Liver (tissue), 3 donors: ENCODE measurements at regions not wholly inside any gene's neighbourhood (a gene's known extent, or its start where the extent isn't known, plus 50 kb on each side); places are given as distances from the start of the nearest gene placed in this dataset.

ENCODE experiments used
- ATF3 ChIP-seq: IDR thresholded peaks from 2 replicates; pipeline ENCODE4 v1.6.1; 2016; ENCODE audit warnings: antibody characterized with exemption
- EGR1 ChIP-seq, 2 donors: IDR thresholded peaks; 2 replicates each; pipeline ENCODE4 v1.6.1; 2016 to 2018; ENCODE audit warnings: antibody characterized with exemption in 2 of 2, low read depth in 2 of 2
- FOXA1 ChIP-seq: IDR thresholded peaks from 2 replicates; pipeline ENCODE4 v1.6.1; 2016; ENCODE audit warnings: antibody characterized with exemption
- HNF4G ChIP-seq: IDR thresholded peaks from 2 replicates; pipeline ENCODE4 v1.6.1; 2016; ENCODE audit warnings: antibody characterized with exemption
- JUND ChIP-seq, 2 donors: IDR thresholded peaks; 2 replicates each; pipeline ENCODE4 v1.6.1; 2016; ENCODE audit warnings: antibody characterized with exemption in 2 of 2
- RAD21 ChIP-seq, 2 donors: IDR thresholded peaks; 2 replicates each; pipeline ENCODE4 v1.6.1; 2016; ENCODE audit warnings: antibody characterized with exemption in 2 of 2, mild to moderate bottlenecking in 2 of 2
- REST ChIP-seq: IDR thresholded peaks from 2 replicates; pipeline ENCODE4 v1.6.1; 2016; ENCODE audit warnings: antibody characterized with exemption, mild to moderate bottlenecking
- RXRA ChIP-seq, 2 donors: IDR thresholded peaks; 2 replicates each; pipeline ENCODE4 v1.6.1; 2017 to 2018; ENCODE audit warnings: antibody characterized with exemption in 2 of 2, mild to moderate bottlenecking in 1 of 2
- TAF1 ChIP-seq: conservative IDR thresholded peaks from 2 replicates; pipeline ENCODE4 v1.6.1; 2016; ENCODE audit warnings: antibody characterized with exemption, mild to moderate bottlenecking
- TF ChIP-seq, protein P1 (sequence below): IDR thresholded peaks from 2 replicates; pipeline ENCODE4 v1.6.1; 2016; ENCODE audit warnings: antibody characterized with exemption
- TF ChIP-seq, protein P2 (sequence below): fragments of 150-350 bp; IDR thresholded peaks from 2 replicates; pipeline ENCODE4 v1.5.1; 2017; ENCODE audit warnings: improper control_type of control experiment, low read depth, low read length; ENCODE audit not compliant: missing input control
- TF ChIP-seq, protein P3 (sequence below): IDR thresholded peaks from 2 replicates; pipeline ENCODE4 v1.6.1; 2016; ENCODE audit warnings: antibody characterized with exemption
- donor health status: healthy.
- donor health status: healthy.

DNA sequence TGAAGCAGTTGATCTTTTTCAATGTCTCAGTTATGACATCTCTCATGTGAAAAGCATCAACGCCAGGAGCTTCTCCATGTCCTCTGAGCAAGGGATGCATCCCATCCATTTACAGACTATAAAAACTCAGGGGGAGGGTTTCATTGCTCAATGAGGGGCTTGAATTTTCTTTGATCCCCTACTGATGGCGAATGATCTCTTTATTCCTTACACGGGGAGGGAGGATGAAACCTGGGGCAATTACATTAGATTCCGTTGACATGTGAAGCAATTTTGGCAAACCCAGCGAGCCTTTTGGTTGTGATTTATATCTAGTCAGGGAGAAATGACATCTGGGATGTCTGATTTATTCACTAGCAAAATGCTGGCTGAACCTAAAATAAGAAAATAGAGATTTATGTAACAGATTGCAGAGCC is 268.9 kb downstream of the HIVEP2 start:
- TF ChIP-seq HNF4G (no peak), JUND (IDR thresholded peaks at IDR 0.05) (no peak), ATF3 (no peak), TAF1 (no peak), FOXA1 (no peak), RXRA (IDR thresholded peaks at IDR 0.05) (no peak), REST (no peak), EGR1 (IDR thresholded peaks at IDR 0.05; ENCODE audit: low read depth in 2 of 2) (no peak), RAD21 (IDR thresholded peaks at IDR 0.05) (no peak)
- TF ChIP-seq, protein P1, sequence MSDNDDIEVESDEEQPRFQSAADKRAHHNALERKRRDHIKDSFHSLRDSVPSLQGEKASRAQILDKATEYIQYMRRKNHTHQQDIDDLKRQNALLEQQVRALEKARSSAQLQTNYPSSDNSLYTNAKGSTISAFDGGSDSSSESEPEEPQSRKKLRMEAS, result no peak
- TF ChIP-seq, protein P2, sequence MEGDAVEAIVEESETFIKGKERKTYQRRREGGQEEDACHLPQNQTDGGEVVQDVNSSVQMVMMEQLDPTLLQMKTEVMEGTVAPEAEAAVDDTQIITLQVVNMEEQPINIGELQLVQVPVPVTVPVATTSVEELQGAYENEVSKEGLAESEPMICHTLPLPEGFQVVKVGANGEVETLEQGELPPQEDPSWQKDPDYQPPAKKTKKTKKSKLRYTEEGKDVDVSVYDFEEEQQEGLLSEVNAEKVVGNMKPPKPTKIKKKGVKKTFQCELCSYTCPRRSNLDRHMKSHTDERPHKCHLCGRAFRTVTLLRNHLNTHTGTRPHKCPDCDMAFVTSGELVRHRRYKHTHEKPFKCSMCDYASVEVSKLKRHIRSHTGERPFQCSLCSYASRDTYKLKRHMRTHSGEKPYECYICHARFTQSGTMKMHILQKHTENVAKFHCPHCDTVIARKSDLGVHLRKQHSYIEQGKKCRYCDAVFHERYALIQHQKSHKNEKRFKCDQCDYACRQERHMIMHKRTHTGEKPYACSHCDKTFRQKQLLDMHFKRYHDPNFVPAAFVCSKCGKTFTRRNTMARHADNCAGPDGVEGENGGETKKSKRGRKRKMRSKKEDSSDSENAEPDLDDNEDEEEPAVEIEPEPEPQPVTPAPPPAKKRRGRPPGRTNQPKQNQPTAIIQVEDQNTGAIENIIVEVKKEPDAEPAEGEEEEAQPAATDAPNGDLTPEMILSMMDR, result no peak
- TF ChIP-seq, protein P3, sequence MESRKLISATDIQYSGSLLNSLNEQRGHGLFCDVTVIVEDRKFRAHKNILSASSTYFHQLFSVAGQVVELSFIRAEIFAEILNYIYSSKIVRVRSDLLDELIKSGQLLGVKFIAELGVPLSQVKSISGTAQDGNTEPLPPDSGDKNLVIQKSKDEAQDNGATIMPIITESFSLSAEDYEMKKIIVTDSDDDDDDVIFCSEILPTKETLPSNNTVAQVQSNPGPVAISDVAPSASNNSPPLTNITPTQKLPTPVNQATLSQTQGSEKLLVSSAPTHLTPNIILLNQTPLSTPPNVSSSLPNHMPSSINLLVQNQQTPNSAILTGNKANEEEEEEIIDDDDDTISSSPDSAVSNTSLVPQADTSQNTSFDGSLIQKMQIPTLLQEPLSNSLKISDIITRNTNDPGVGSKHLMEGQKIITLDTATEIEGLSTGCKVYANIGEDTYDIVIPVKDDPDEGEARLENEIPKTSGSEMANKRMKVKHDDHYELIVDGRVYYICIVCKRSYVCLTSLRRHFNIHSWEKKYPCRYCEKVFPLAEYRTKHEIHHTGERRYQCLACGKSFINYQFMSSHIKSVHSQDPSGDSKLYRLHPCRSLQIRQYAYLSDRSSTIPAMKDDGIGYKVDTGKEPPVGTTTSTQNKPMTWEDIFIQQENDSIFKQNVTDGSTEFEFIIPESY, result no peak
